Psoas muscle (tissue), 7 donors: ENCODE measurements at regions not wholly inside any gene's neighbourhood (a gene's known extent, or its start where the extent isn't known, plus 50 kb on each side); places are given as distances from the start of the nearest gene placed in this dataset.

Experiments used
- ATAC-seq, 4 donors: fragments of 200-7000 bp; cut with Tn5 transposase; one replicate each; pipeline ENCODE4 v1.9.1; 2020; ENCODE audit warnings: moderate library complexity in 3 of 4, mild to moderate bottlenecking in 2 of 4
- DNase-seq, 2 donors: peaks; one replicate each; pipeline ENCODE4 v3.0.0-alpha.2; 2020
- H3K27ac ChIP-seq: fragments of 200-600 bp; one replicate; pipeline ENCODE4 v1.8.0; 2022
- H3K27me3 ChIP-seq, 3 donors: fragments of 200-600 bp in 1 of 3; one replicate each; pipeline versions ENCODE4 v1.6.1 to v1.8.0; 2013 to 2022; ENCODE audit warnings: low read length in 2 of 3, mild to moderate bottlenecking in 2 of 3, moderate library complexity in 1 of 3; ENCODE audit not compliant: insufficient read depth in 3 of 3
- H3K36me3 ChIP-seq, 2 donors: fragments of 200-600 bp in 1 of 2; one replicate each; pipeline versions ENCODE4 v1.6.1 to v1.8.0; 2013 to 2022; ENCODE audit warnings: low read depth in 1 of 2, mild to moderate bottlenecking in 1 of 2, moderate library complexity in 1 of 2; ENCODE audit not compliant: insufficient read depth in 1 of 2
- H3K4me1 ChIP-seq: fragments of 200-600 bp; one replicate; pipeline ENCODE4 v1.8.0; 2022
- H3K4me3 ChIP-seq: fragments of 200-600 bp; one replicate; pipeline ENCODE4 v1.8.0; 2022; ENCODE audit warnings: mild to moderate bottlenecking
- H3K9me3 ChIP-seq: fragments of 200-600 bp; one replicate; pipeline ENCODE4 v1.8.0; 2022
- WGBS, 3 donors: extraction: QIAGEN DNeasy Blood & Tissue Kit; methylation state at CpG; one replicate each; pipeline versions ENCODE4 v1.1.6 to v1.1.7; 2013; 5-methylcytosine and 5-hydroxymethylcytosine counted together
- intact Hi-C, 2 donors: fragments of 100-400 bp; cut with DNase I; formaldehyde crosslinking; loops; one replicate each; pipeline versions ENCODE4 v1.11.0 to v1.14.2; 2022
- TF ChIP-seq, protein P1 (sequence below): fragments of 200-600 bp; IDR thresholded peaks from one replicate; pipeline ENCODE4 v1.8.0; 2022; ENCODE audit warnings: antibody characterized with exemption
- donor health status: healthy with polysubstance abuse.
- donor health status: DM: no; HTN: no; CAD: no; lungs with moderate emphysema.
- donor health status: Bipolar disorder and iron deficiency.
- donor health status: healthy.
- donor health status: DM: yes; HTN: yes; CAD: no.
- donor health status: DM: no; HTN: no; CAD: no.
- donor health status: DM: yes; HTN: yes; CAD: no.

GRCh38 chr2:200223205-200223784 lies 83.2 kb upstream of the SPATS2L start:
- peak in 2 of 4 donors; percentile 42 to 51 for ATAC-seq
- intact Hi-C loops, result no loop called here
- WGBS, 3 donors, result 62 to 82% (median 66%) methylated on average over 3 of the region's 3 CpGs
- peak; percentile 26 to 53 for DNase-seq
- no peaks in the 10 kb centered on the region for H3K36me3 ChIP-seq
- peaks cover 7% of the 10 kb centered on the region for H3K4me1 ChIP-seq
- H3K27ac ChIP-seq, result no peak overlapping the region
- H3K4me3 ChIP-seq, result no peak overlapping the region
- no peaks in the 10 kb centered on the region for H3K9me3 ChIP-seq
- H3K27me3 ChIP-seq, result no peaks in the 10 kb centered on the region
- TF ChIP-seq, protein P1, sequence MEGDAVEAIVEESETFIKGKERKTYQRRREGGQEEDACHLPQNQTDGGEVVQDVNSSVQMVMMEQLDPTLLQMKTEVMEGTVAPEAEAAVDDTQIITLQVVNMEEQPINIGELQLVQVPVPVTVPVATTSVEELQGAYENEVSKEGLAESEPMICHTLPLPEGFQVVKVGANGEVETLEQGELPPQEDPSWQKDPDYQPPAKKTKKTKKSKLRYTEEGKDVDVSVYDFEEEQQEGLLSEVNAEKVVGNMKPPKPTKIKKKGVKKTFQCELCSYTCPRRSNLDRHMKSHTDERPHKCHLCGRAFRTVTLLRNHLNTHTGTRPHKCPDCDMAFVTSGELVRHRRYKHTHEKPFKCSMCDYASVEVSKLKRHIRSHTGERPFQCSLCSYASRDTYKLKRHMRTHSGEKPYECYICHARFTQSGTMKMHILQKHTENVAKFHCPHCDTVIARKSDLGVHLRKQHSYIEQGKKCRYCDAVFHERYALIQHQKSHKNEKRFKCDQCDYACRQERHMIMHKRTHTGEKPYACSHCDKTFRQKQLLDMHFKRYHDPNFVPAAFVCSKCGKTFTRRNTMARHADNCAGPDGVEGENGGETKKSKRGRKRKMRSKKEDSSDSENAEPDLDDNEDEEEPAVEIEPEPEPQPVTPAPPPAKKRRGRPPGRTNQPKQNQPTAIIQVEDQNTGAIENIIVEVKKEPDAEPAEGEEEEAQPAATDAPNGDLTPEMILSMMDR, result no peak

GRCh38 chr2:200225951-200226350 lies 80.5 kb upstream of the SPATS2L start:
- ATAC-seq (peak in 2 of 4 donors; percentile 41 to 67), DNase-seq (no peak)
- intact Hi-C loops, result no loop called here
- Histone ChIP-seq H3K9me3 (no peaks in the 10 kb centered on the region), H3K4me3 (no peak overlapping the region), H3K36me3 (no peaks in the 10 kb centered on the region), H3K27ac (no peak overlapping the region), H3K27me3 (no peaks in the 10 kb centered on the region), H3K4me1 (peaks cover 7% of the 10 kb centered on the region)
- 33 to 50% (median 34%) methylated on average over 5 of the region's 5 CpGs for WGBS, 3 donors
- TF ChIP-seq, protein P1, result no peak

DNA sequence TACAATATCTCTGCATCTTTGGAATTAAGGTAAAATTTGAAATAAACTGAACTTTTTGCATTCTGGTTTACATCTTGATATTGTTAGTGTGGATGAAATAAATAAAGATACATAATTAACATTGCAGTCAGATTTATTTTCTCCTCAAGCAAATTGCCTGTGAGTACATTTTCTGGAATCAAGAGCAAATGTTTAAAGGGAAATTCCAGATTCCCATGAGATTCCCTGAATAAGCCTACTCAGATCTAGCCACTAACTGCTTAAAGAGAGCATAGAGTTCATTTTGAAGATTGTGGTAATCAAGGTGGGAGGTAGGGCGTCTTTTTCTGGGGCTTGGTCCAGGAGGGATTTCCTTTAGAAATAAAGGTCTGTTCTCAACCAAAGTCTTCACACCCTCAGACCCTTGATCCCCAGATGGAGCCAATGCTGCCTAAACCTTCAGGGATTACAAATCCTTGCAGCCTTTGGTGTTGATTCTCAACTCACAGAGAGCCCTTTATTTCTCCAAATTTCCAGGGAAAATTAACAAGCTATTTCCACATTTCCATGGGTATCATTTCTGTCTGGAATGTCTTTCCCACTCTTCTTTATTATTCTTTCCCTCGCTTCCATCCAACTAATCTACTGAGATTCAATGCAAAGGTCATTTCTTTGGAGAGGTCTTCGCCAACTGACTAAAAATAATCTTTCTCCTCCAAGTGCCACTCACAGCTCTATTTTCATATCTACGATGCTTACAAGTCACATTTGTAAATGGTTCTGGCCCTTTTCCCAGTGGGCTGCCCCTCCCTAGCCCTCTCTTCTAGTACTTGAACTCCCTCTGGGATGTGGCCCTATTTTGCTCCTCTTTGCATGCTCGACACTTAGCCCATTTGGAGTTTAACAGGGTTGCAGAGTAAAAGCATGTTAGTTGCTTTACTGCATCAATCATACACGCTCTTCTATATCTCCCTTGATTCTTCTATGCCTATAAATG lies 79.8 kb upstream of the SPATS2L start:
- Histone ChIP-seq H3K4me3 (no peak overlapping the region), H3K36me3 (no peaks in the 10 kb centered on the region), H3K4me1 (peaks cover 7% of the 10 kb centered on the region), H3K27ac (no peak overlapping the region), H3K27me3 (no peaks in the 10 kb centered on the region), H3K9me3 (no peaks in the 10 kb centered on the region)
- TF ChIP-seq, protein P1, result no peak
- peak in 1 of 2 donors; percentile 67 for DNase-seq
- peak in 3 of 4 donors; percentile 31 to 61 (median 42) for ATAC-seq
- 27 to 43% (median 29%) methylated on average over 6 of the region's 6 CpGs for WGBS, 3 donors
- intact Hi-C loops, result no loop called here

DNA sequence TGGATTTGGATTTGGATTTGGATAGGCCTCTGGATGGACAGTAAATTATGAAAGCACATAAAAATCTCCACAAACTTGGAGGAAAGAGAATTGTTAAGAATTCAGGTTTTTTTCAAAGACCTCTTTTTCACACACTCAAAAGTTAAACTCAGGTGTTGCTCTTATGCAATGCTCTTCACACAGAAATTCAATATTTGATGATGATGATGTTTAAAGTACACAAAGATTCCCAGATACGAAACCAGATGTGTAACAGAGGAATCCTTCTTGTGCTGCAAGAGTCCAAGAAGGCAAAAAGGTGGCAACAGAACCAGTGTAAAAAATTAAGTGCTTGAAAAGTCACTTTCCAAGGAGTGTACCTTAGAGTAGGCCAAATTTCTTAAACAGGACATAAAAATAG lies 75.8 kb upstream of the SPATS2L start:
- Histone ChIP-seq H3K36me3 (no peaks in the 10 kb centered on the region), H3K9me3 (no peaks in the 10 kb centered on the region), H3K4me3 (no peak overlapping the region), H3K4me1 (peaks cover 7% of the 10 kb centered on the region), H3K27ac (no peak overlapping the region), H3K27me3 (no peaks in the 10 kb centered on the region)
- TF ChIP-seq, protein P1, result no peak
- intact Hi-C loops, result no loop called here
- ATAC-seq (no peak), DNase-seq (no peak)
- WGBS, 3 donors, result 77 to 86% (median 79%) methylated on average over 1 of the region's 1 CpG
